ENCODE measurements at regions not wholly inside any gene's neighbourhood (a gene's known extent, or its start where the extent isn't known, plus 50 kb on each side); places are given as distances from the start of the nearest gene placed in this dataset.

DNA sequence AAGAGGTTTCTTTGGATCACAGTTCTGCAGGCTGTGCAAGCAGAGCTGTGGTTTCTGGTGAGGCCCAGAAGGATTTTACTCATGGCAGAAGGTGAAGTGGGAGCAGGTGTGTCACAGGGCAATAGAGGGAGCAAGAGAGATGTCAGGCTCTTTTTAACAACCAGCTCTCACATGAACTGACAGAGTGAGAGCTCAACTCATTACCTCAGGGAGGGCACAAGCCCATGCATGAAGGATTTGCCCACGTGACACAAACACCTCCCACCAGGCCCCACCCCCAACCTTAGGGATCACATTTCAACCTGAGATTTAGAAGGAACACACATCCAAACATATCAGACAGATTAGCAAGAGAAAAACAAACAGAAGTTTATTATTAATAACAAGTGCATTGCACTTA is 470.4 kb downstream of the GALC start:
- TF ChIP-seq, protein P1, sequence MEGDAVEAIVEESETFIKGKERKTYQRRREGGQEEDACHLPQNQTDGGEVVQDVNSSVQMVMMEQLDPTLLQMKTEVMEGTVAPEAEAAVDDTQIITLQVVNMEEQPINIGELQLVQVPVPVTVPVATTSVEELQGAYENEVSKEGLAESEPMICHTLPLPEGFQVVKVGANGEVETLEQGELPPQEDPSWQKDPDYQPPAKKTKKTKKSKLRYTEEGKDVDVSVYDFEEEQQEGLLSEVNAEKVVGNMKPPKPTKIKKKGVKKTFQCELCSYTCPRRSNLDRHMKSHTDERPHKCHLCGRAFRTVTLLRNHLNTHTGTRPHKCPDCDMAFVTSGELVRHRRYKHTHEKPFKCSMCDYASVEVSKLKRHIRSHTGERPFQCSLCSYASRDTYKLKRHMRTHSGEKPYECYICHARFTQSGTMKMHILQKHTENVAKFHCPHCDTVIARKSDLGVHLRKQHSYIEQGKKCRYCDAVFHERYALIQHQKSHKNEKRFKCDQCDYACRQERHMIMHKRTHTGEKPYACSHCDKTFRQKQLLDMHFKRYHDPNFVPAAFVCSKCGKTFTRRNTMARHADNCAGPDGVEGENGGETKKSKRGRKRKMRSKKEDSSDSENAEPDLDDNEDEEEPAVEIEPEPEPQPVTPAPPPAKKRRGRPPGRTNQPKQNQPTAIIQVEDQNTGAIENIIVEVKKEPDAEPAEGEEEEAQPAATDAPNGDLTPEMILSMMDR (IDR thresholded peaks at IDR 0.05), result no peak
- no peak for TF ChIP-seq POLR2A (IDR thresholded peaks at IDR 0.05)

All from adrenal gland (tissue), 5 donors.